Left kidney (tissue), 1 donor: ENCODE measurements at regions not wholly inside any gene's neighbourhood (a gene's known extent, or its start where the extent isn't known, plus 50 kb on each side); places are given as distances from the start of the nearest gene placed in this dataset.
"Not testable (repeated sequence)": the region's sequence is repeated elsewhere in the genome, so short reads cannot be mapped to it uniquely, and the experiment has no call there.

ENCODE experiments used
- DNase-seq: peaks from one replicate; pipeline ENCODE4 v3.0.0-alpha.2; 2013

GRCh38 chr1:157367870-157368269 is 184.4 kb downstream of the FCRL5 start:
- no peak for DNase-seq

GRCh38 chr1:157367091-157367739 is 185.1 kb downstream of the FCRL5 start:
- no peak for DNase-seq

- DNase-seq: no peak
These were observed 187.7 kb downstream of the FCRL5 start for GRCh38 chr1:157364612-157365011.

GRCh38 chr1:157363660-157364140 is 188.6 kb downstream of the FCRL5 start:
- DNase-seq: peak; percentile 8

GRCh38 chr1:157360023-157360390 is 192.3 kb downstream of the FCRL5 start:
- no peak for DNase-seq

GRCh38 chr1:157359314-157360022 is 192.8 kb downstream of the FCRL5 start:
- DNase-seq: no peak

GRCh38 chr1:157357111-157357510 is 195.2 kb downstream of the FCRL5 start:
- no peak for DNase-seq

- no peak for DNase-seq
These were observed 195.7 kb downstream of the FCRL5 start for GRCh38 chr1:157356601-157357000.

- no peak for DNase-seq
These were observed 198.8 kb downstream of the FCRL5 start for GRCh38 chr1:157353546-157353945.

GRCh38 chr1:157352817-157353408 is 199.4 kb downstream of the FCRL5 start:
- DNase-seq: no peak

- no peak for DNase-seq
These were observed 200.1 kb downstream of the FCRL5 start for GRCh38 chr1:157352216-157352615.

- DNase-seq: not testable (repeated sequence)
These were observed 200.5 kb downstream of the FCRL5 start for GRCh38 chr1:157351800-157352199.

GRCh38 chr1:157348538-157349480 is 203.5 kb downstream of the FCRL5 start:
- no peak for DNase-seq

GRCh38 chr1:157347506-157347905 is 204.8 kb downstream of the FCRL5 start:
- DNase-seq: no peak

GRCh38 chr1:157337785-157338184 is 199.6 kb upstream of the ETV3 start:
- not testable (repeated sequence) for DNase-seq

- DNase-seq: no peak
These were observed 196.9 kb upstream of the ETV3 start for GRCh38 chr1:157335056-157335455.

GRCh38 chr1:157334041-157334440 is 195.8 kb upstream of the ETV3 start:
- no peak for DNase-seq

GRCh38 chr1:157330177-157330576 is 192.0 kb upstream of the ETV3 start:
- not testable (repeated sequence) for DNase-seq

GRCh38 chr1:157328120-157328519 is 189.9 kb upstream of the ETV3 start:
- DNase-seq: not testable (repeated sequence)

- DNase-seq: no peak
These were observed 188.1 kb upstream of the ETV3 start for GRCh38 chr1:157326173-157326859.

- DNase-seq: no peak
These were observed 187.0 kb upstream of the ETV3 start for GRCh38 chr1:157325220-157325619.

- not testable (repeated sequence) for DNase-seq
These were observed 183.8 kb upstream of the ETV3 start for GRCh38 chr1:157321972-157322371.
